Uterus (tissue), 3 donors: ENCODE measurements at regions not wholly inside any gene's neighbourhood (a gene's known extent, or its start where the extent isn't known, plus 50 kb on each side); places are given as distances from the start of the nearest gene placed in this dataset.
"Not testable (repeated sequence)": the region's sequence is repeated elsewhere in the genome, so short reads cannot be mapped to it uniquely, and the experiment has no call there.

Experiments
- DNase-seq, 2 donors: peaks; one replicate each; pipeline ENCODE4 v3.0.0-alpha.2; 2019 to 2020
- H3K27ac ChIP-seq, 2 donors: fragments of 200-600 bp; sonication (generic); 1 replicate in 1 of 2; 2 replicates in 1 of 2; pipeline ENCODE4 v1.5.1; 2016 to 2018
- H3K27me3 ChIP-seq, 2 donors: fragments of 200-600 bp; sonication (generic); one replicate each; pipeline ENCODE4 v1.5.1; 2018 to 2019; ENCODE audit warnings: control low read depth in 1 of 2
- H3K36me3 ChIP-seq, 2 donors: fragments of 200-600 bp; sonication (generic); one replicate each; pipeline ENCODE4 v1.5.1; 2019; ENCODE audit warnings: control low read depth in 1 of 2
- H3K4me1 ChIP-seq, 2 donors: fragments of 200-600 bp; sonication (generic); one replicate each; pipeline ENCODE4 v1.5.1; 2018 to 2019; ENCODE audit warnings: control low read depth in 1 of 2
- H3K4me3 ChIP-seq, 2 donors: fragments of 200-600 bp; sonication (generic); 1 replicate in 1 of 2; 2 replicates in 1 of 2; pipeline ENCODE4 v1.5.1; 2018 to 2019; ENCODE audit warnings: mild to moderate bottlenecking in 1 of 2
- H3K9me3 ChIP-seq, 2 donors: fragments of 200-600 bp; sonication (generic); one replicate each; pipeline ENCODE4 v1.5.1; 2019; ENCODE audit warnings: control low read depth in 1 of 2
- POLR2A ChIP-seq, 2 donors: fragments of 450-650 bp; IDR thresholded peaks; one replicate each; pipeline ENCODE4 v1.6.1; 2016; ENCODE audit warnings: antibody characterized with exemption in 2 of 2, mild to moderate bottlenecking in 1 of 2, moderate library complexity in 1 of 2
- intact Hi-C: fragments of 100-400 bp; cut with DNase I; formaldehyde crosslinking; loops from one replicate; pipeline ENCODE4 v1.15.1; 2023; ENCODE audit warnings: low total_unique reads
- TF ChIP-seq, protein P1 (sequence below), 4 experiments: fragments of 200-600 bp in 2 of 4; fragments of 450-650 bp in 2 of 4; sonication (generic) in 2 of 4; IDR thresholded peaks; one replicate each; pipeline ENCODE4 v1.5.1; 2016 to 2019; ENCODE audit warnings: antibody characterized with exemption in 4 of 4, mild to moderate bottlenecking in 2 of 4, moderate library complexity in 1 of 4
- donor health status: DM: yes; HTN: yes; CAD: no.

DNA sequence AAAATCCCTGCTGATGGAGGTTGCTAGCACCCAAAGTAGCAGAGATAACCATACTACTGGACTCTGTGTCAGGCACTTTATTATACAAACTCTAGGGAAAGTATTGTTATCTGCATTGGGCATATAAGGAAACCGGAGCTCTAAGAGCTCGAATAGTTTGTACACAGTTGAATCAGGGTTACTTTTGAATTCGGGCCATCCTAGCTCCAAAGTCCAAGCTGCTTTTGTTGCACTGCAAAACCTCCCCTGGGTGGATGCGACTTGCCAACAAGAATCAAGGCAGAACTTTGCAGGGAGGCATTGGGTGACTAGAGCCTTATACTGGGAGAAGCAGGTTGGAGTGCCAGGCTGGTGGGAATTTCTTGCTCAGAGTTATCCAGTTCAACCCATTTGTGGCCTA is 435.1 kb downstream of the SPATA31D1 start:
- H3K4me3 ChIP-seq: no peak overlapping the region
- no peaks in the 10 kb centered on the region for H3K36me3 ChIP-seq
- H3K27ac ChIP-seq: no peak overlapping the region
- no peak for DNase-seq
- H3K4me1 ChIP-seq: no peaks in the 10 kb centered on the region
- intact Hi-C loops: no loop called here
- TF ChIP-seq, protein P1, sequence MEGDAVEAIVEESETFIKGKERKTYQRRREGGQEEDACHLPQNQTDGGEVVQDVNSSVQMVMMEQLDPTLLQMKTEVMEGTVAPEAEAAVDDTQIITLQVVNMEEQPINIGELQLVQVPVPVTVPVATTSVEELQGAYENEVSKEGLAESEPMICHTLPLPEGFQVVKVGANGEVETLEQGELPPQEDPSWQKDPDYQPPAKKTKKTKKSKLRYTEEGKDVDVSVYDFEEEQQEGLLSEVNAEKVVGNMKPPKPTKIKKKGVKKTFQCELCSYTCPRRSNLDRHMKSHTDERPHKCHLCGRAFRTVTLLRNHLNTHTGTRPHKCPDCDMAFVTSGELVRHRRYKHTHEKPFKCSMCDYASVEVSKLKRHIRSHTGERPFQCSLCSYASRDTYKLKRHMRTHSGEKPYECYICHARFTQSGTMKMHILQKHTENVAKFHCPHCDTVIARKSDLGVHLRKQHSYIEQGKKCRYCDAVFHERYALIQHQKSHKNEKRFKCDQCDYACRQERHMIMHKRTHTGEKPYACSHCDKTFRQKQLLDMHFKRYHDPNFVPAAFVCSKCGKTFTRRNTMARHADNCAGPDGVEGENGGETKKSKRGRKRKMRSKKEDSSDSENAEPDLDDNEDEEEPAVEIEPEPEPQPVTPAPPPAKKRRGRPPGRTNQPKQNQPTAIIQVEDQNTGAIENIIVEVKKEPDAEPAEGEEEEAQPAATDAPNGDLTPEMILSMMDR (IDR thresholded peaks at IDR 0.05): no peak
- TF ChIP-seq POLR2A (IDR thresholded peaks at IDR 0.05): no peak
- no peaks in the 10 kb centered on the region for H3K27me3 ChIP-seq
- no peaks in the 10 kb centered on the region for H3K9me3 ChIP-seq

- no peaks in the 10 kb centered on the region for H3K4me1 ChIP-seq
- intact Hi-C loops: no loop called here
- no peak for DNase-seq
- H3K9me3 ChIP-seq: no peaks in the 10 kb centered on the region
- TF ChIP-seq, protein P1 (IDR thresholded peaks at IDR 0.05): no peak
- no peak for TF ChIP-seq POLR2A (IDR thresholded peaks at IDR 0.05)
- no peak overlapping the region for H3K27ac ChIP-seq
- no peaks in the 10 kb centered on the region for H3K27me3 ChIP-seq
- no peak overlapping the region for H3K4me3 ChIP-seq
- H3K36me3 ChIP-seq: no peaks in the 10 kb centered on the region
These were observed 436.1 kb downstream of the SPATA31D1 start for GRCh38 chr9:82424599-82425120.

- no peaks in the 10 kb centered on the region for H3K4me1 ChIP-seq
- H3K4me3 ChIP-seq: no peak overlapping the region
- no peaks in the 10 kb centered on the region for H3K36me3 ChIP-seq
- DNase-seq: no peak
- TF ChIP-seq, protein P1 (IDR thresholded peaks at IDR 0.05): no peak
- no peak for TF ChIP-seq POLR2A (IDR thresholded peaks at IDR 0.05)
- intact Hi-C loops: no loop called here
- no peak overlapping the region for H3K27ac ChIP-seq
- no peaks in the 10 kb centered on the region for H3K27me3 ChIP-seq
- H3K9me3 ChIP-seq: peaks cover 0 to 5% of the 10 kb centered on the region in 2 donors
These were observed 442.5 kb downstream of the SPATA31D1 start for GRCh38 chr9:82431121-82431520.

DNA sequence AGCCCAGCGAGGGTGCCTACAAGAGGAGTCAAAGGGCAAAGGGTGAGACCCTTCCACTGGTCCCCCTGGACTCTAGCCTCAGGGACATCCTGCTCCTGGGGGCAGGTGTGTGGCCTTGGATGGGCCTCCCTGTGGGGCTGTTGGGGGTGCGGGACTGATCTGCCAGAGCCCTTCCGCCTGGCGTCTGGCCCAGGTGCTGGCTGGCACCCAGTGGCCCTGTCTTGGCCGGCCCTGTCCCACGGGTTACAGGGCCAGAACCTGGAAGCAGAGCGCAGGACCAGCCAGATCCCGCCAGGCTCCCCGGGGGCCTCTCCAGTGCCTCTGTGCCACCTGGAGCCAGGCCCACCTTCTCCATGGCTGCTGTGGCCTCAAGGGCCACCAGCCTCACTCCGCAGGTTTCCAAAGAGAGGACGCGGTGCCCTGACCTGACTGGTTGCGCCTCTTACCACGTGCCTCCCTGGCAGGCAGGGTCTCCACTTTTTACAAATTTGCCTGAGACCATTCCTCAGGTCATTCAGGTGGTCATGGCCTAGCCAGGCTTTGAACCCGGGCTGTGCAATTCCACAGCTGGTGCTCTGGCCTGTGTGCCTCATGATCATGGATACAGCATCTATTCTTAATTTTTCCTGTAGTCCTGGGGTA is 444.8 kb downstream of the SPATA31D1 start:
- H3K27me3 ChIP-seq, H3K9me3 ChIP-seq, DNase-seq, H3K27ac ChIP-seq, H3K4me3 ChIP-seq, intact Hi-C loops, H3K36me3 ChIP-seq, H3K4me1 ChIP-seq: not testable (repeated sequence)

- Histone ChIP-seq H3K4me1 (no peaks in the 10 kb centered on the region), H3K9me3 (peaks cover 0 to 19% of the 10 kb centered on the region in 2 donors), H3K27ac (no peak overlapping the region), H3K27me3 (no peaks in the 10 kb centered on the region), H3K4me3 (no peak overlapping the region), H3K36me3 (no peaks in the 10 kb centered on the region)
- TF ChIP-seq, protein P1 (IDR thresholded peaks at IDR 0.05): no peak
- TF ChIP-seq POLR2A (IDR thresholded peaks at IDR 0.05): no peak
- no peak for DNase-seq
- intact Hi-C loops: no loop called here
These were observed 447.9 kb downstream of the SPATA31D1 start for GRCh38 chr9:82436475-82436874.

- peaks cover 0 to 20% of the 10 kb centered on the region in 2 donors for H3K9me3 ChIP-seq
- intact Hi-C loops, H3K27me3 ChIP-seq, H3K36me3 ChIP-seq, H3K4me3 ChIP-seq, DNase-seq, H3K4me1 ChIP-seq, H3K27ac ChIP-seq: not testable (repeated sequence)
These were observed 448.6 kb downstream of the SPATA31D1 start for GRCh38 chr9:82437183-82437582.
